C4-2B (cell line): ENCODE measurements at regions not wholly inside any gene's neighbourhood (a gene's known extent, or its start where the extent isn't known, plus 50 kb on each side); places are given as distances from the start of the nearest gene placed in this dataset.

Experiments used
- H3K27ac ChIP-seq: fragments of 450-650 bp; 2 replicates; pipeline ENCODE4 v1.5.1; 2017
- ZFX ChIP-seq: fragments of 450-650 bp; IDR thresholded peaks from 2 replicates; pipeline ENCODE4 v1.6.1; 2017
- TF ChIP-seq, protein P1 (sequence below): fragments of 450-650 bp; conservative IDR thresholded peaks from 2 replicates; pipeline ENCODE4 v1.5.1; 2017; ENCODE audit warnings: mild to moderate bottlenecking

DNA sequence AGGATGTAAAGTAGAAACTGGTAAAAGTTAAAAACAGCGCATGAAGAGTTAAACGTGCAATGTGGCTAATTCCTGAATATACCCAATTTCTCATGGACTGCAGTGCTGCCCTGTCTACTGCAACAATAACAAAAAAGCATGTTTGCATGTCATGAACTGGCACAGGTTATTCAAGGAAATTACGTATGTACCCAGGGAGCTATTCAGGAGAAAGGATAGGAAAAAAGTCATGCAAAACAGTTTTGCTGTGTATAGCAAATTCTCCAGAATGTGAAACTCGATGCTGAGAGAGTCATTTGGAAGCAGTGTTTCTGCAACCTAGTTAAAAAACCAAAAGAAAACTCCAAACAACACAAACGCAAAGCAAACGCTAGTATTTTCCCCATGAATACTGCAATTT lies 381.5 kb upstream of the PRKX start:
- no peak overlapping the region for H3K27ac ChIP-seq
- no peak for TF ChIP-seq ZFX
- TF ChIP-seq, protein P1, sequence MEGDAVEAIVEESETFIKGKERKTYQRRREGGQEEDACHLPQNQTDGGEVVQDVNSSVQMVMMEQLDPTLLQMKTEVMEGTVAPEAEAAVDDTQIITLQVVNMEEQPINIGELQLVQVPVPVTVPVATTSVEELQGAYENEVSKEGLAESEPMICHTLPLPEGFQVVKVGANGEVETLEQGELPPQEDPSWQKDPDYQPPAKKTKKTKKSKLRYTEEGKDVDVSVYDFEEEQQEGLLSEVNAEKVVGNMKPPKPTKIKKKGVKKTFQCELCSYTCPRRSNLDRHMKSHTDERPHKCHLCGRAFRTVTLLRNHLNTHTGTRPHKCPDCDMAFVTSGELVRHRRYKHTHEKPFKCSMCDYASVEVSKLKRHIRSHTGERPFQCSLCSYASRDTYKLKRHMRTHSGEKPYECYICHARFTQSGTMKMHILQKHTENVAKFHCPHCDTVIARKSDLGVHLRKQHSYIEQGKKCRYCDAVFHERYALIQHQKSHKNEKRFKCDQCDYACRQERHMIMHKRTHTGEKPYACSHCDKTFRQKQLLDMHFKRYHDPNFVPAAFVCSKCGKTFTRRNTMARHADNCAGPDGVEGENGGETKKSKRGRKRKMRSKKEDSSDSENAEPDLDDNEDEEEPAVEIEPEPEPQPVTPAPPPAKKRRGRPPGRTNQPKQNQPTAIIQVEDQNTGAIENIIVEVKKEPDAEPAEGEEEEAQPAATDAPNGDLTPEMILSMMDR, result no peak

GRCh38 chrX:4091046-4091760 lies 377.8 kb upstream of the PRKX start:
- TF ChIP-seq, protein P1, result no peak
- TF ChIP-seq ZFX, result no peak

DNA sequence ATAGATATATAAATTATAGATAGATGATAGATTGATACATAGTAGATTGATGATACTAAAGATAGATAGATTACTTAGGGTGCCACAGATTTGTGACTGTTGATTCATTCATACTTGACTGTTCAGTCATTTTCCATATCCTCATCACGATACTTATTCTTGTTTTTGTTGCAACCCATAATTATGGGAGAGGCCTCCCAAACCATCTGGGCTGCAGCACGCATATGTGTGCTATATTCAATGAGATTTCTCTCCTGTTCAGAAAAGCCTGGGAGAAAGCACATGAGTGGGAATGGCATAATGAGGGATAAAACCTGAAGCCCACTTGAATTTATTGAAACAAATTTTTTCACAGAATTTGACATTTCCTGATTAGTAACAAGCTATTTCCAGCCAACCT lies 346.4 kb upstream of the PRKX start:
- TF ChIP-seq, protein P1, result no peak
- TF ChIP-seq ZFX, result no peak

More at GRCh38 chrX:4091046-4091760, 377.8 kb upstream of the PRKX start:
- no peak overlapping the region for H3K27ac ChIP-seq

DNA sequence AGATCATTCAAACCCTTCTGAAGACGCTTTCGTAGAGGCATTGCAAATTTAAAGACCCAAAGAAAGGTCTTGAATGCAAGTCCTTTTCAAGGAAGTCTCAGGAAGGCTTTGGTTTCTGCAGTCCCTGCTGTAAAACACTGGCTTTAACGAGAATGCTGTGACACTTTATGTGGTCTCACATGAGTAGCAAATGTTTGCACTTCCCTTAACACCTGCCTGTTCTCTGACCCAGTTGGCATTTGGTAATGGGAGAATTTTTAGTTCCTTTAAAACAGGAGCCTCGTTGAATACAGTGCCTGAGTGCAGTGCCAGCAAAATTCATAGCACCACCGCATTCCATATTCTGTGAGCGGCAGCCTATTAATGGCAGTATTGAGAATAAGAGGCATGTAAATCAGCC lies 330.5 kb upstream of the PRKX start:
- H3K27ac ChIP-seq, result no peak overlapping the region
- TF ChIP-seq, protein P1, result no peak
- no peak for TF ChIP-seq ZFX

More for the DNA sequence above, 346.4 kb upstream of the PRKX start:
- H3K27ac ChIP-seq, result no peak overlapping the region

DNA sequence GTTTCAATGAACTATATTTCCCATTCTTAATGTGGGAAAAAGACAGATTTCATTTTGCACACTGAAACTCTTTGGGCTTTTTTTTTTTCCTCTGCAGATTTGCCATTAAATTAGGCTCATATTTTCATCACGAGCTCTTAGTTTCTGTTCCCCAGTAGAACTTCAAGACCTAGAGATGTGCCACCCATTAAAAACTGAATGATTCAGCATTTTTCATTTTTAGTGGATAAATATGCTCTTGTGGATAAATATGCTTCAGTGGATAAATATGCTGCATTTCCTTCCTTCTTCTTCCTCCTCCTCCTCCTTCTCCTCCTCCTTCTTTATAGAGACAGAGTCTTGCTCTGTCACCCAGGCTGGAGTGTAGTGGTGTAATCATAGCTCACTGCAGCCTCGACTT lies 322.4 kb upstream of the PRKX start:
- TF ChIP-seq ZFX, result no peak
- H3K27ac ChIP-seq, result no peak overlapping the region

- H3K27ac ChIP-seq, result no peak overlapping the region
- TF ChIP-seq, protein P1, result no peak
- no peak for TF ChIP-seq ZFX
Measured at GRCh38 chrX:4028151-4028550, 314.7 kb upstream of the PRKX start.

DNA sequence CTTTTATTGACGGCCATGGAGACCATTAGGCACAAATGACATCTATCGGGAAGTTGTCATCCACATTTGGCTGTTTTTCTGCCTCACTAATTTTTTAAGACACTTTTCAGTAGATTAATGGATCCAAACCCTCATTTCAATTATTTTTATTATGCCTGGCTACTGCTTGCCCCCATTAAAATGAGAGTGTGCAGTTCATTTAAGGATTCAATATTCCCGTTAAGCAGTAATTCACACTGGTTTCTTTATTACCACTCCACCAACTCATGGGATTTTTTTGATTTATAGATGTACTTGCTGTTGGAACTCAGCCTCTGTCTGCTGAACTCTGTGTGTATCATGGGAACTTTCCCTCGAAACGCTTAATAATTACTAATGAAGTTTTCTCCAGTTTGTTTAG lies 291.8 kb upstream of the PRKX start:
- TF ChIP-seq ZFX, result no peak
- TF ChIP-seq, protein P1, result no peak
- H3K27ac ChIP-seq, result no peak overlapping the region

DNA sequence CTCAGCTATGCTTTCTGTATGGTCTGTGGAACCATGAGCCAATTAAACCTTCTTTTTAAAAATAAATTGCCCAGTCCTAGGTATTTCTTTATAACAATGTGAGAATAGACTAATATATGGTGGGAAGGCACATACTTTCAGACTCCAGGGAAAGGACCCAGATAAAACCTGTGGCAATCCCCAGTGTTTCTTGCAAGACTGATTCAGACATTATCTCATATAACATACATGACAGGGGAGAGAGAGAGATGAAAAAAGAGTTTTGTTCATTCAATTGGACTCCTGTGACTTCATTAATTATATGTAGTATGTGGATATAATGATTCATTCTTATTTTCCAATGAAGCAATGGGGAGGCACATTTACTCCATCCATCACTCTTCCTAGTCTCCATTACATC lies 291.4 kb upstream of the PRKX start:
- H3K27ac ChIP-seq, result no peak overlapping the region
- TF ChIP-seq, protein P1, result no peak
- no peak for TF ChIP-seq ZFX
